Adipocyte (in vitro differentiated cells): ENCODE measurements at regions not wholly inside any gene's neighbourhood (a gene's known extent, or its start where the extent isn't known, plus 50 kb on each side); places are given as distances from the start of the nearest gene placed in this dataset.

Source experiments
- DNase-seq: peaks from one replicate; pipeline ENCODE4 v3.0.0-alpha.2; 2015; ENCODE audit warnings: low read depth
- H3K27me3 ChIP-seq: replicated peaks from 2 replicates; pipeline ENCODE4 v1.7.0; 2013; ENCODE audit warnings: mild to moderate bottlenecking, low read length, moderate library complexity; ENCODE audit not compliant: control insufficient read depth, insufficient read depth
- H3K36me3 ChIP-seq: 2 replicates; pipeline ENCODE4 v1.7.0; 2013; ENCODE audit warnings: low read length, mild to moderate bottlenecking, moderate library complexity; ENCODE audit not compliant: control insufficient read depth, insufficient read depth, severe bottlenecking
- H3K4me1 ChIP-seq: 2 replicates; pipeline ENCODE4 v1.7.0; 2013; ENCODE audit warnings: mild to moderate bottlenecking, low read length, moderate library complexity; ENCODE audit not compliant: control insufficient read depth, insufficient read depth
- H3K4me3 ChIP-seq: 2 replicates; pipeline ENCODE4 v1.7.0; 2013; ENCODE audit warnings: mild to moderate bottlenecking, low read length, moderate library complexity
- H3K9ac ChIP-seq: 2 replicates; pipeline ENCODE4 v1.7.0; 2013; ENCODE audit warnings: mild to moderate bottlenecking, low read length, moderate library complexity
- H3K9me3 ChIP-seq: 2 replicates; pipeline ENCODE4 v1.7.0; 2013; ENCODE audit warnings: mild to moderate bottlenecking, low read length, moderate library complexity; ENCODE audit not compliant: control insufficient read depth

DNA sequence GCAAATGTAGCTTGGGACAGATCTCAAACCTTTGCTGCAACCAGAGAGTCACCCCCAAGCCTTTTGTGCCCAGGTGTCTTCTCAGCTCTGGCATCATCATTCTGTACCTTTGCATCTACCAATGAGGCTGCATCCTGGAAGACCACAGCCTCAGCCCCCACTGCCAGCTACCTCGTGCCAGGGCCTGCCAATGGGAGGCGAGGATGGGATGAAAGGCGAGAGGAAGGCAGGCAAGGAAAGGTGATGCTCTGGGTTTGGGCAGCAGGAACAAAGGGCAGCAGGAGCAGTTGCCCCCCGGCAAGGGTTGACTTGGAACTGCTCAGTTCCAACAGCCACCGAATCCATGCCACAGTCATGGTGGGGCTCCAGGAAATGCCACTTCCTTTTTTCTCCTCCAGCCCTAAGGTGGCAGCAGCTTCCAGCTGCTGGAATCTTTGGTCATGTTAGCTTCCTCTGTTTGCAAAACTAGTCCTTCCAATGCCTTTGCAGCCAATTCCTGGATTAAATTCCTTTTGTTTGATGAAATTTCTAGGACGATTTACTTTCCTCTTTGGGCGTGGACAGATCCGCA is 651.6 kb downstream of the NPHP4 start:
- Histone ChIP-seq H3K9me3 (no peaks in the 10 kb centered on the region), H3K36me3 (no peaks in the 10 kb centered on the region), H3K27me3 (no peaks in the 10 kb centered on the region), H3K4me3 (no peak overlapping the region), H3K9ac (no peak overlapping the region), H3K4me1 (no peaks in the 10 kb centered on the region)
- DNase-seq: no peak

- H3K9ac ChIP-seq: no peak overlapping the region
- no peaks in the 10 kb centered on the region for H3K9me3 ChIP-seq
- H3K27me3 ChIP-seq: no peaks in the 10 kb centered on the region
- H3K4me3 ChIP-seq: no peak overlapping the region
- no peak for DNase-seq
- H3K36me3 ChIP-seq: no peaks in the 10 kb centered on the region
- H3K4me1 ChIP-seq: no peaks in the 10 kb centered on the region
These were observed 653.8 kb downstream of the NPHP4 start for GRCh38 chr1:5338466-5338865.

- Histone ChIP-seq H3K9ac (no peak overlapping the region), H3K9me3 (no peaks in the 10 kb centered on the region), H3K27me3 (no peaks in the 10 kb centered on the region), H3K36me3 (no peaks in the 10 kb centered on the region), H3K4me3 (no peak overlapping the region), H3K4me1 (no peaks in the 10 kb centered on the region)
- no peak for DNase-seq
These were observed 658.9 kb downstream of the NPHP4 start for GRCh38 chr1:5333291-5333690.

GRCh38 chr1:5331101-5331500 is 661.1 kb downstream of the NPHP4 start:
- DNase-seq: no peak
- H3K4me3 ChIP-seq: no peak overlapping the region
- no peaks in the 10 kb centered on the region for H3K27me3 ChIP-seq
- no peak overlapping the region for H3K9ac ChIP-seq
- peaks cover 6% of the 10 kb centered on the region for H3K9me3 ChIP-seq
- H3K36me3 ChIP-seq: no peaks in the 10 kb centered on the region
- H3K4me1 ChIP-seq: no peaks in the 10 kb centered on the region

- peaks cover 6% of the 10 kb centered on the region for H3K9me3 ChIP-seq
- H3K27me3 ChIP-seq: no peaks in the 10 kb centered on the region
- no peaks in the 10 kb centered on the region for H3K36me3 ChIP-seq
- no peak overlapping the region for H3K4me3 ChIP-seq
- no peak overlapping the region for H3K9ac ChIP-seq
- DNase-seq: no peak
- no peaks in the 10 kb centered on the region for H3K4me1 ChIP-seq
These were observed 663.0 kb downstream of the NPHP4 start for GRCh38 chr1:5329068-5329739.

GRCh38 chr1:5324883-5325282 is 667.3 kb downstream of the NPHP4 start:
- Histone ChIP-seq H3K4me3 (no peak overlapping the region), H3K4me1 (no peaks in the 10 kb centered on the region), H3K9ac (no peak overlapping the region), H3K27me3 (no peaks in the 10 kb centered on the region), H3K36me3 (no peaks in the 10 kb centered on the region), H3K9me3 (peaks cover 9% of the 10 kb centered on the region)
- DNase-seq: no peak

DNA sequence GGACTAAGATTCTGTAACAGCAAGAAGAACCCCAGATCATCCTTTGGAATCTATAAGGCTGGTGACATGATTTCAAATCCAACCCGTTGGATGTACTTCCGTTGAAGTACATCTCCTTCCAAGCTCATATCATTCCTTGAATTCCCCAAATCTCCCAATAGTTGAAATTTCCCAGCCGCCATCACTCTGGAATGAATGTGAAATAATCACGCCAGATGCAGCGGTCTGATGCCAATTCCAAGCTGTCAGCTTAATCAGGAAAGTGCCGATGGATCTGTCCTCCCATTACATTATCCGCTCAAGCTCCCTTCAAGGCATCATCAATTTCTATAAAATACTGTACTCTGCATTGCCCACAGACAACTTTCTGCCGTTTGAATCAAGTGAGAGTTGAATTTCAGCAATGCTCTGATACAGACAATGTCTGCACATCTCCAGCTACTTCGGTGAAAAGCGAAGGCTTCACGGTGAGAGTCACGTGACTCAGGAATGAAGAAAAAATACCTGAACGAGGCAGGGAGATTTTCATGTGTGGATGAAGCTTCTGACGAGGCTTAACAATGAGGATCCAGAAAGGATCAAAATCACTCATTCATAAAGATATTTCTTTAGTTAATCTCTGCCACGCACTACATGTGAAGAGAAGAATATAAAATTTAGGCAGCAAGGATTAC is 663.9 kb downstream of the AJAP1 start:
- no peaks in the 10 kb centered on the region for H3K27me3 ChIP-seq
- H3K9ac ChIP-seq: no peak overlapping the region
- H3K4me1 ChIP-seq: no peaks in the 10 kb centered on the region
- peaks cover 3% of the 10 kb centered on the region for H3K9me3 ChIP-seq
- DNase-seq: no peak
- no peak overlapping the region for H3K4me3 ChIP-seq
- H3K36me3 ChIP-seq: no peaks in the 10 kb centered on the region

DNA sequence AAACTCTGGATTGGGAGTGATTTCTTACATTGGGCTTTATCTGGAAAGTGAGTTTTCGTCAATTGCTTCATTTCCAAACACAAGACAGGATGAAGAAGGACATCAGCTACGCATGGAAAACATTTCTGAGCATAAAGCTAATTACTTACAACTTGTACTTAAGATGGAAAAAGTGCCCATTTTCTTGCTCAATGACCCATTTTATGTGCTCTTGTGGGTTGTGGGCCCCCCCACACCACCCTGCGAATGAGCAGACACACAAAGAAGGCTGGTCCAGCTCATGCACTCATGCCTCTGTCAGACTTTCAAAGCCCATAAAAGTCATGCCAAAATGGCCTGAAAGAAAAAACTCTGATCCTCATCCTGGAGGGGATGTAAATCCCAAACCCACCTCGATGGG is 663.0 kb downstream of the AJAP1 start:
- no peak overlapping the region for H3K9ac ChIP-seq
- H3K9me3 ChIP-seq: peaks cover 3% of the 10 kb centered on the region
- H3K36me3 ChIP-seq: no peaks in the 10 kb centered on the region
- H3K4me1 ChIP-seq: no peaks in the 10 kb centered on the region
- H3K4me3 ChIP-seq: no peak overlapping the region
- no peak for DNase-seq
- H3K27me3 ChIP-seq: no peaks in the 10 kb centered on the region

GRCh38 chr1:5312862-5313261 is 658.5 kb downstream of the AJAP1 start:
- DNase-seq: no peak
- Histone ChIP-seq H3K4me3 (no peak overlapping the region), H3K9me3 (no peaks in the 10 kb centered on the region), H3K4me1 (no peaks in the 10 kb centered on the region), H3K36me3 (no peaks in the 10 kb centered on the region), H3K9ac (no peak overlapping the region), H3K27me3 (no peaks in the 10 kb centered on the region)

GRCh38 chr1:5312293-5312674 is 657.9 kb downstream of the AJAP1 start:
- H3K36me3 ChIP-seq: no peaks in the 10 kb centered on the region
- no peaks in the 10 kb centered on the region for H3K4me1 ChIP-seq
- H3K9ac ChIP-seq: no peak overlapping the region
- H3K9me3 ChIP-seq: no peaks in the 10 kb centered on the region
- H3K27me3 ChIP-seq: no peaks in the 10 kb centered on the region
- DNase-seq: no peak
- H3K4me3 ChIP-seq: no peak overlapping the region

DNA sequence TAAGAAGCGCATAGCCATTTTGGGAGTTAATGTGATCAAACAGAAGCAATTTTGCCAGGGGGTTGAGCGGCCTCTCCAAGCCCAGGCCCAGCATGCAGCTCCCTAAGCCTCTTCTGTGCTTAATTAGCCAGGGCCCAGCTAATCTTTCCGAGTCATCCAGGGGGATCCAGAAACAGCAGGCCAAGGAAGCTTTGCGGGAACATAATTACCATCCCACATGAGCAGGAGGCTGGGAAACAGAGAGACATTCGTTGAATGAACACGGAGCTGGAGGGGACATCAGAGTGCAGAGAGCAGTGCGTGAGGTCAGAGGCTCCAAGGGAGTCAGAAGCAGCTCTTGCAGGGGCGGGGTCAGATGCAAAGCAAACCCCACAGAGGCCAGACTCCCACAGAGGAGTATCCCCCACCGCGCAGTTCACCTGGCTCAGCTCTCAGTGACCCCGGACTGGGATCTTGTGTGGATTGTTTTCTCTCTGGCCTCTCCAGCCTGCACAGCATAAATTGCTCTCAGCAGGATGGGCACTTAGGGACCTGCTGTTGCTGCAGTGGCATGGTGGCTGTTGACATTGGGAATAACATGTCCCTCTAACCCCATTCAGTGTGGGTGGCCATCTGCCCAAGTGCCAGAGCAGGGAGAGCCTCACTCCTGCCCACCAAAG is 657.4 kb downstream of the AJAP1 start:
- no peaks in the 10 kb centered on the region for H3K4me1 ChIP-seq
- no peaks in the 10 kb centered on the region for H3K9me3 ChIP-seq
- no peaks in the 10 kb centered on the region for H3K27me3 ChIP-seq
- no peak for DNase-seq
- no peak overlapping the region for H3K9ac ChIP-seq
- no peaks in the 10 kb centered on the region for H3K36me3 ChIP-seq
- no peak overlapping the region for H3K4me3 ChIP-seq
